Ishikawa (cell line): ENCODE measurements at regions not wholly inside any gene's neighbourhood (a gene's known extent, or its start where the extent isn't known, plus 50 kb on each side); places are given as distances from the start of the nearest gene placed in this dataset.

Experiments used
- CEBPB ChIP-seq: IDR thresholded peaks from 2 replicates; pipeline ENCODE4 v1.6.1; 2012
- CREB1 ChIP-seq: IDR thresholded peaks from 2 replicates; pipeline ENCODE4 v1.6.1; 2012; ENCODE audit warnings: low read depth
- EGR1 ChIP-seq: IDR thresholded peaks from 2 replicates; pipeline ENCODE4 v1.6.1; 2012
- EP300 ChIP-seq: IDR thresholded peaks from 2 replicates; pipeline ENCODE4 v1.6.1; 2012; ENCODE audit warnings: borderline replicate concordance
- FOXM1 ChIP-seq: IDR thresholded peaks from 2 replicates; pipeline ENCODE4 v1.6.1; 2012; ENCODE audit warnings: low read depth, borderline replicate concordance
- MAX ChIP-seq: IDR thresholded peaks from 2 replicates; pipeline ENCODE4 v1.6.1; 2012
- NFIC ChIP-seq: IDR thresholded peaks from 2 replicates; pipeline ENCODE4 v1.6.1; 2012
- RAD21 ChIP-seq: IDR thresholded peaks from 2 replicates; pipeline ENCODE4 v1.6.1; 2012; ENCODE audit warnings: low read depth
- REST ChIP-seq: IDR thresholded peaks from 2 replicates; pipeline ENCODE4 v1.6.1; 2012; ENCODE audit warnings: low read depth, mild to moderate bottlenecking
- TAF1 ChIP-seq: IDR thresholded peaks from 2 replicates; pipeline ENCODE4 v1.6.1; 2012; ENCODE audit warnings: low read depth, mild to moderate bottlenecking
- TCF12 ChIP-seq: IDR thresholded peaks from 2 replicates; pipeline ENCODE4 v1.6.1; 2012; ENCODE audit warnings: low read depth
- TEAD4 ChIP-seq: IDR thresholded peaks from 2 replicates; pipeline ENCODE4 v1.6.1; 2012
- USF1 ChIP-seq: IDR thresholded peaks from 2 replicates; pipeline ENCODE4 v1.6.1; 2012
- YY1 ChIP-seq: IDR thresholded peaks from 2 replicates; pipeline ENCODE4 v1.6.1; 2012; ENCODE audit warnings: low read depth
- ZBTB7A ChIP-seq: IDR thresholded peaks from 2 replicates; pipeline ENCODE4 v1.6.1; 2012; ENCODE audit warnings: low read depth

- peak; percentile 33; the same call in 1 of the 2 replicates for TF ChIP-seq CEBPB
- TF ChIP-seq YY1: no peak
Observed at GRCh38 chr1:199766218-199766792, 261.2 kb upstream of the NR5A2 start.

GRCh38 chr1:199767700-199768099 lies 259.8 kb upstream of the NR5A2 start:
- TF ChIP-seq FOXM1 (no peak), MAX (no peak), YY1 (no peak), ZBTB7A (no peak), REST (no peak), CEBPB (no peak), EGR1 (no peak), NFIC (no peak), TAF1 (no peak), TEAD4 (no peak)

GRCh38 chr1:199774433-199775089 lies 252.9 kb upstream of the NR5A2 start:
- no peak for TF ChIP-seq NFIC
- no peak for TF ChIP-seq MAX
- no peak for TF ChIP-seq RAD21
- TF ChIP-seq CEBPB: no peak
- TF ChIP-seq ZBTB7A: no peak
- no peak for TF ChIP-seq EP300
- no peak for TF ChIP-seq USF1
- no peak for TF ChIP-seq FOXM1
- no peak for TF ChIP-seq EGR1
- TF ChIP-seq CREB1: no peak
- TF ChIP-seq TCF12: no peak
- TF ChIP-seq YY1: no peak
- TF ChIP-seq REST: no peak
- no peak for TF ChIP-seq TAF1
- TF ChIP-seq TEAD4: no peak

GRCh38 chr1:199776768-199777497 lies 250.6 kb upstream of the NR5A2 start:
- no peak for TF ChIP-seq REST

- TF ChIP-seq YY1: no peak
- peak; percentile 42; the same call in 1 of the 2 replicates for TF ChIP-seq EP300
Observed at GRCh38 chr1:199778324-199778955, 249.1 kb upstream of the NR5A2 start.
